ENCODE measurements at regions not wholly inside any gene's neighbourhood (a gene's known extent, or its start where the extent isn't known, plus 50 kb on each side); places are given as distances from the start of the nearest gene placed in this dataset.

- intact Hi-C loops (cut with micrococcal nuclease) = no loop called here
These were observed 347.8 kb downstream of the GBA3 start for GRCh38 chr4:23040539-23040938.

GRCh38 chr4:23039818-23040217 lies 347.1 kb downstream of the GBA3 start:
- Histone ChIP-seq H3K4me1 (ENCODE audit: control insufficient read depth in 2 of 2, insufficient read depth in 2 of 2, low read length in 2 of 2) (no peaks in the 10 kb centered on the region), H4K20me1 (ENCODE audit: control insufficient read depth, insufficient read depth, low read length, poor library complexity, severe bottlenecking) (no peaks in the 10 kb centered on the region), H2AFZ (ENCODE audit: insufficient read depth, low read depth, low read length, poor library complexity, severe bottlenecking) (no peak overlapping the region), H3K27me3 (replicated peaks in 1 of 4; ENCODE audit: control extremely low read depth in 1 of 4, control insufficient read depth in 3 of 4, insufficient read depth in 4 of 4, low read length in 3 of 4) (no peaks in the 10 kb centered on the region), H3K79me2 (ENCODE audit: control insufficient read depth, insufficient read depth, low read length) (no peaks in the 10 kb centered on the region), H3K9ac (ENCODE audit: low read length) (no peak overlapping the region), H3K36me3 (replicated peaks in 1 of 2; ENCODE audit: control extremely low read depth in 1 of 2, control insufficient read depth in 1 of 2, extremely low read depth in 1 of 2, insufficient read depth in 2 of 2, low read length in 1 of 2) (no peaks in the 10 kb centered on the region), H3K4me2 (replicated peaks; ENCODE audit: low read depth, low read length, poor library complexity, severe bottlenecking) (no peak overlapping the region), H3K27ac (ENCODE audit: low read length in 2 of 2) (no peak overlapping the region), H3K9me3 (ENCODE audit: control extremely low read depth in 1 of 3, control insufficient read depth in 2 of 3, insufficient read depth in 1 of 3, low read length in 2 of 3) (peaks cover 0 to 11% (median 0%) of the 10 kb centered on the region in 3 donors), H3K4me3 (ENCODE audit: control extremely low read depth in 1 of 5, extremely low read depth in 1 of 5, insufficient read depth in 1 of 5, low read depth in 2 of 5, low read length in 4 of 5) (no peak overlapping the region)
- intact Hi-C loops (cut with micrococcal nuclease) = no loop called here
- DNase-seq (no peak), ATAC-seq (ENCODE audit: low read depth) (no peak)
- TF ChIP-seq, protein P1, sequence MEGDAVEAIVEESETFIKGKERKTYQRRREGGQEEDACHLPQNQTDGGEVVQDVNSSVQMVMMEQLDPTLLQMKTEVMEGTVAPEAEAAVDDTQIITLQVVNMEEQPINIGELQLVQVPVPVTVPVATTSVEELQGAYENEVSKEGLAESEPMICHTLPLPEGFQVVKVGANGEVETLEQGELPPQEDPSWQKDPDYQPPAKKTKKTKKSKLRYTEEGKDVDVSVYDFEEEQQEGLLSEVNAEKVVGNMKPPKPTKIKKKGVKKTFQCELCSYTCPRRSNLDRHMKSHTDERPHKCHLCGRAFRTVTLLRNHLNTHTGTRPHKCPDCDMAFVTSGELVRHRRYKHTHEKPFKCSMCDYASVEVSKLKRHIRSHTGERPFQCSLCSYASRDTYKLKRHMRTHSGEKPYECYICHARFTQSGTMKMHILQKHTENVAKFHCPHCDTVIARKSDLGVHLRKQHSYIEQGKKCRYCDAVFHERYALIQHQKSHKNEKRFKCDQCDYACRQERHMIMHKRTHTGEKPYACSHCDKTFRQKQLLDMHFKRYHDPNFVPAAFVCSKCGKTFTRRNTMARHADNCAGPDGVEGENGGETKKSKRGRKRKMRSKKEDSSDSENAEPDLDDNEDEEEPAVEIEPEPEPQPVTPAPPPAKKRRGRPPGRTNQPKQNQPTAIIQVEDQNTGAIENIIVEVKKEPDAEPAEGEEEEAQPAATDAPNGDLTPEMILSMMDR (IDR thresholded peaks at IDR 0.05) = no peak
- TF ChIP-seq EZH2 (IDR thresholded peaks at IDR 0.05; ENCODE audit: borderline replicate concordance, insufficient read depth, low read depth, low read length, poor library complexity, severe bottlenecking) = no peak
- no peaks in the 10 kb centered on the region for H3K27me3 Mint-ChIP-seq
- ChIA-PET POLR2A (no interaction called here), CTCF (no interaction called here)
- no peak overlapping the region for H3K27ac Mint-ChIP-seq
- no peak overlapping the region for H3K4me3 Mint-ChIP-seq
- H3K4me1 Mint-ChIP-seq = no peaks in the 10 kb centered on the region
- WGBS (ENCODE audit: insufficient coverage) = 100% methylated on average over 1 of the region's 1 CpG
- peaks cover 3% of the 10 kb centered on the region for H3K9me3 Mint-ChIP-seq (ENCODE audit: insufficient read depth)

More at GRCh38 chr4:23040539-23040938, 347.8 kb downstream of the GBA3 start:
- ATAC-seq (ENCODE audit: low read depth) (no peak), DNase-seq (no peak)
- no peaks in the 10 kb centered on the region for H3K27me3 Mint-ChIP-seq
- TF ChIP-seq EZH2 (IDR thresholded peaks at IDR 0.05; ENCODE audit: borderline replicate concordance, insufficient read depth, low read depth, low read length, poor library complexity, severe bottlenecking) = no peak
- TF ChIP-seq, protein P1 (IDR thresholded peaks at IDR 0.05) = no peak
- Histone ChIP-seq H3K9me3 (ENCODE audit: control extremely low read depth in 1 of 3, control insufficient read depth in 2 of 3, insufficient read depth in 1 of 3, low read length in 2 of 3) (peaks cover 0 to 5% (median 0%) of the 10 kb centered on the region in 3 donors), H3K4me1 (ENCODE audit: control insufficient read depth in 2 of 2, insufficient read depth in 2 of 2, low read length in 2 of 2) (no peaks in the 10 kb centered on the region), H2AFZ (ENCODE audit: insufficient read depth, low read depth, low read length, poor library complexity, severe bottlenecking) (no peak overlapping the region), H3K79me2 (ENCODE audit: control insufficient read depth, insufficient read depth, low read length) (no peaks in the 10 kb centered on the region), H3K4me2 (replicated peaks; ENCODE audit: low read depth, low read length, poor library complexity, severe bottlenecking) (no peak overlapping the region), H3K9ac (ENCODE audit: low read length) (no peak overlapping the region), H3K4me3 (ENCODE audit: control extremely low read depth in 1 of 5, extremely low read depth in 1 of 5, insufficient read depth in 1 of 5, low read depth in 2 of 5, low read length in 4 of 5) (no peak overlapping the region), H4K20me1 (ENCODE audit: control insufficient read depth, insufficient read depth, low read length, poor library complexity, severe bottlenecking) (no peaks in the 10 kb centered on the region), H3K36me3 (replicated peaks in 1 of 2; ENCODE audit: control extremely low read depth in 1 of 2, control insufficient read depth in 1 of 2, extremely low read depth in 1 of 2, insufficient read depth in 2 of 2, low read length in 1 of 2) (no peaks in the 10 kb centered on the region), H3K27ac (ENCODE audit: low read length in 2 of 2) (no peak overlapping the region), H3K27me3 (replicated peaks in 1 of 4; ENCODE audit: control extremely low read depth in 1 of 4, control insufficient read depth in 3 of 4, insufficient read depth in 4 of 4, low read length in 3 of 4) (no peaks in the 10 kb centered on the region)
- H3K4me3 Mint-ChIP-seq = no peak overlapping the region
- ChIA-PET CTCF (no interaction called here), POLR2A (no interaction called here)
- WGBS (ENCODE audit: insufficient coverage) = 60% methylated on average over 1 of the region's 1 CpG
- H3K9me3 Mint-ChIP-seq (ENCODE audit: insufficient read depth) = peaks cover 3% of the 10 kb centered on the region
- no peaks in the 10 kb centered on the region for H3K4me1 Mint-ChIP-seq
- no peak overlapping the region for H3K27ac Mint-ChIP-seq
